T-helper 1 cell treated with Interleukin-12 subunit alpha and Interleukin-12 subunit beta and Interleukin-4 antibody, amounts not matched to agents 30 ng/mL and 1 ng/mL, for 36 hours (primary cell): ENCODE measurements at regions not wholly inside any gene's neighbourhood (a gene's known extent, or its start where the extent isn't known, plus 50 kb on each side); places are given as distances from the start of the nearest gene placed in this dataset.

Experiments used
- intact Hi-C: fragments of 100-400 bp; cut with micrococcal nuclease; formaldehyde crosslinking; loops from one replicate; pipeline ENCODE4 v1.15.1; 2024

- intact Hi-C loops, result no loop called here
Observed at GRCh38 chr1:90411185-90411584, 305.9 kb downstream of the BARHL2 start.

GRCh38 chr1:90407737-90408136 lies 309.4 kb downstream of the BARHL2 start:
- intact Hi-C loops, result no loop called here

GRCh38 chr1:90405726-90406125 lies 311.4 kb downstream of the BARHL2 start:
- intact Hi-C loops, result no loop called here

GRCh38 chr1:90402893-90403849 lies 313.9 kb downstream of the BARHL2 start:
- intact Hi-C loops, result no loop called here

- intact Hi-C loops, result no loop called here
Observed at GRCh38 chr1:90400131-90400530, 317.0 kb downstream of the BARHL2 start.

GRCh38 chr1:90396917-90397316 lies 320.2 kb downstream of the BARHL2 start:
- intact Hi-C loops, result no loop called here

GRCh38 chr1:90394247-90394646 lies 322.9 kb downstream of the BARHL2 start:
- intact Hi-C loops, result no loop called here

- intact Hi-C loops, result no loop called here
Observed at GRCh38 chr1:90393025-90393424, 324.1 kb downstream of the BARHL2 start.

GRCh38 chr1:90391126-90391525 lies 326.0 kb downstream of the BARHL2 start:
- intact Hi-C loops, result no loop called here

- intact Hi-C loops, result no loop called here
Observed at GRCh38 chr1:90387805-90388204, 329.3 kb downstream of the BARHL2 start.

- intact Hi-C loops, result no loop called here
Observed at GRCh38 chr1:90386899-90387720, 330.0 kb downstream of the BARHL2 start.

GRCh38 chr1:90384193-90384592 lies 332.9 kb downstream of the BARHL2 start:
- intact Hi-C loops, result no loop called here

GRCh38 chr1:90382161-90382560 lies 334.9 kb downstream of the BARHL2 start:
- intact Hi-C loops, result no loop called here

- intact Hi-C loops, result no loop called here
Observed at GRCh38 chr1:90381598-90381997, 335.5 kb downstream of the BARHL2 start.

- intact Hi-C loops, result no loop called here
Observed at GRCh38 chr1:90371448-90371813, 345.7 kb downstream of the BARHL2 start.

GRCh38 chr1:90370686-90371447 lies 346.2 kb downstream of the BARHL2 start:
- intact Hi-C loops, result no loop called here

- intact Hi-C loops, result no loop called here
Observed at GRCh38 chr1:90362163-90362562, 354.9 kb downstream of the BARHL2 start.

GRCh38 chr1:90361026-90361425 lies 356.1 kb downstream of the BARHL2 start:
- intact Hi-C loops, result no loop called here

GRCh38 chr1:90359994-90360393 lies 357.1 kb downstream of the BARHL2 start:
- intact Hi-C loops, result no loop called here

- intact Hi-C loops, result no loop called here
Observed at GRCh38 chr1:90358448-90358847, 358.7 kb downstream of the BARHL2 start.

- intact Hi-C loops, result no loop called here
Observed at GRCh38 chr1:90357995-90358394, 359.1 kb downstream of the BARHL2 start.

GRCh38 chr1:90356991-90357390 lies 360.1 kb downstream of the BARHL2 start:
- intact Hi-C loops, result no loop called here
